WTC11 (cell line): ENCODE measurements at regions not wholly inside any gene's neighbourhood (a gene's known extent, or its start where the extent isn't known, plus 50 kb on each side); places are given as distances from the start of the nearest gene placed in this dataset.

Source experiments
- ATF1 ChIP-seq: sonication (generic); formaldehyde crosslinking; IDR thresholded peaks from 2 replicates; pipeline ENCODE4 v1.8.1; 2023; ENCODE audit warnings: mild to moderate bottlenecking, moderate library complexity, missing genetic modification reagents
- ATF3 ChIP-seq: sonication (generic); formaldehyde crosslinking; conservative IDR thresholded peaks from 2 replicates; pipeline ENCODE4 v1.8.1; 2022; ENCODE audit warnings: mild to moderate bottlenecking, missing genetic modification reagents
- EMX1 ChIP-seq: fragments of 250-450 bp; sonication (Bioruptor Pico); IDR thresholded peaks from 2 replicates; pipeline ENCODE4 v1.8.0; 2021; ENCODE audit warnings: mild to moderate bottlenecking
- JUN ChIP-seq: sonication (generic); formaldehyde crosslinking; IDR thresholded peaks from 2 replicates; pipeline ENCODE4 v1.8.0; 2023; ENCODE audit warnings: mild to moderate bottlenecking, missing genetic modification reagents
- NR1H2 ChIP-seq: sonication (generic); formaldehyde crosslinking; IDR thresholded peaks from 2 replicates; pipeline ENCODE4 v1.9.0; 2021; ENCODE audit warnings: mild to moderate bottlenecking, moderate library complexity, missing genetic modification reagents
- SMAD4 ChIP-seq: sonication (generic); formaldehyde crosslinking; IDR thresholded peaks from 2 replicates; pipeline ENCODE4 v1.8.0; 2022; ENCODE audit warnings: mild to moderate bottlenecking, missing genetic modification reagents
- TF ChIP-seq, protein P1 (sequence below): sonication (generic); formaldehyde crosslinking; conservative IDR thresholded peaks from 2 replicates; pipeline ENCODE4 v1.8.1; 2023; ENCODE audit warnings: mild to moderate bottlenecking, low read depth, missing genetic modification reagents, moderate library complexity

DNA sequence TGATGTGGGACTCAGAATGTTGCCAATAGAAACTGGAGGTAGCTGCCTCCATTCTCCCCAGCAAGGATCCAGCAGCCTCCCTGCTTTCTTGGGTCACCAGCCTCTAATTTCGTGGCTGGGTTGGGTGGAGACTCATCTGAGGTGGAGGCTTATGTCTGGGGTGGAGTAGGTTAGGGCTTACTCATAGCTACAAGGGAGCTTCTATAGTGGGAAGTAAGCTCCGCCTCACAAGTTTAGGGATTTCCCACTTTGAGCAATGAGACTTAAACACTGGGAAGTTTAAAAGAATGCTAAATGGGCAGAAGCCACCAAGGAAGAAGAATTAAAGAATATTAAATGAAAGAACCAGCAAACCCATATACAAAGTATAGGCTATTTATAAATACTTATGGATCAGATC lies 63.8 kb downstream of the GJD2 start:
- no peak for TF ChIP-seq ATF1 (CRISPR knock-in tag)
- no peak for TF ChIP-seq JUN (CRISPR knock-in tag)
- TF ChIP-seq, protein P1, sequence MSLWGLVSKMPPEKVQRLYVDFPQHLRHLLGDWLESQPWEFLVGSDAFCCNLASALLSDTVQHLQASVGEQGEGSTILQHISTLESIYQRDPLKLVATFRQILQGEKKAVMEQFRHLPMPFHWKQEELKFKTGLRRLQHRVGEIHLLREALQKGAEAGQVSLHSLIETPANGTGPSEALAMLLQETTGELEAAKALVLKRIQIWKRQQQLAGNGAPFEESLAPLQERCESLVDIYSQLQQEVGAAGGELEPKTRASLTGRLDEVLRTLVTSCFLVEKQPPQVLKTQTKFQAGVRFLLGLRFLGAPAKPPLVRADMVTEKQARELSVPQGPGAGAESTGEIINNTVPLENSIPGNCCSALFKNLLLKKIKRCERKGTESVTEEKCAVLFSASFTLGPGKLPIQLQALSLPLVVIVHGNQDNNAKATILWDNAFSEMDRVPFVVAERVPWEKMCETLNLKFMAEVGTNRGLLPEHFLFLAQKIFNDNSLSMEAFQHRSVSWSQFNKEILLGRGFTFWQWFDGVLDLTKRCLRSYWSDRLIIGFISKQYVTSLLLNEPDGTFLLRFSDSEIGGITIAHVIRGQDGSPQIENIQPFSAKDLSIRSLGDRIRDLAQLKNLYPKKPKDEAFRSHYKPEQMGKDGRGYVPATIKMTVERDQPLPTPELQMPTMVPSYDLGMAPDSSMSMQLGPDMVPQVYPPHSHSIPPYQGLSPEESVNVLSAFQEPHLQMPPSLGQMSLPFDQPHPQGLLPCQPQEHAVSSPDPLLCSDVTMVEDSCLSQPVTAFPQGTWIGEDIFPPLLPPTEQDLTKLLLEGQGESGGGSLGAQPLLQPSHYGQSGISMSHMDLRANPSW (CRISPR knock-in tag) = no peak
- no peak for TF ChIP-seq SMAD4
- TF ChIP-seq ATF3 (CRISPR knock-in tag) = no peak
- no peak for TF ChIP-seq NR1H2 (CRISPR knock-in tag)
- no peak for TF ChIP-seq EMX1 (CRISPR knock-in tag)
